ENCODE measurements at regions not wholly inside any gene's neighbourhood (a gene's known extent, or its start where the extent isn't known, plus 50 kb on each side); places are given as distances from the start of the nearest gene placed in this dataset.

DNA sequence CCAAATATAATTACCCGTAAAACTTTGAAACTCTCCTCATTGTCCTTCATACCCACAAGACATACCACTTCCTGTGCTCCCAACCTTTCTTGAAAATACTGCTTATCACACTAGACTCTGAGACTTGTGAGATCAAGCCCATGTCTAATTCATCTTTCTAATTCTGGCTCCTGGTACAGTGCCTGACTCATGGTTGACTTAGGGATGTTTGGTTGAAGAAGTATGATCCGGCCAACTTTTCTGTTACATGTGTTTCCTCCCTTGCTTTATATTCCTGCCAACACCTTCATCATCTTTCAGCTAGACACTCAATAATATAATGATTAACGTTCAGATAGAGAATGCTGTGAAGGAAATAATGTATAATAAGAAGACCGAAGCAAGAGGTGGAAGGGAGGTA, 58.2 kb downstream of the MEX3B start:
- DNase-seq (ENCODE audit: low read depth, low spot score): no peak
- in situ Hi-C loops (cut with HindIII; ENCODE audit: low pct_unique_long_range_greater_than_20kb, low sequenced_read_pairs): no loop called here

DNA sequence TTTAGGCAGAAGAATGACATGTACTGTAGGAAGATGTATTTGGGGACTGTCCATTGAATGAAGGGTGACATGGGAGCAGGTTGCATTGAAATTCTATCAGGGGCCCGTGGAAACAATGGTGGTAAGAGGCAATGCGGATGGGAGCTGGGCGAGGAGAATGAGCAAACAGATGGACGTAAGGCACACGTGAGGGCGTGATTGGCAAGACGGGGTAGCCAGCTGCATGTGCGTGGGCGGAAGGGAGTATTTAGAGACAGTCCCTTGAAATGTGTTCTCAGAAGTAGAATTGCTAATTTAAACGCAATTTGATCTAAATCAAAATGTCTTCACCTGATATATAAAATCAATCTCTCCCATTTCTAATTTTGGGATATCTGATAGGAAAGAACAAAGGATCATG, 62.3 kb downstream of the MEX3B start:
- in situ Hi-C loops (cut with HindIII; ENCODE audit: low pct_unique_long_range_greater_than_20kb, low sequenced_read_pairs): no loop called here
- no peak for DNase-seq (ENCODE audit: low read depth, low spot score)

GRCh38 chr15:81982808-81983207, 63.0 kb downstream of the MEX3B start:
- no peak for DNase-seq (ENCODE audit: low read depth, low spot score)
- in situ Hi-C loops (cut with HindIII; ENCODE audit: low pct_unique_long_range_greater_than_20kb, low sequenced_read_pairs): no loop called here

DNA sequence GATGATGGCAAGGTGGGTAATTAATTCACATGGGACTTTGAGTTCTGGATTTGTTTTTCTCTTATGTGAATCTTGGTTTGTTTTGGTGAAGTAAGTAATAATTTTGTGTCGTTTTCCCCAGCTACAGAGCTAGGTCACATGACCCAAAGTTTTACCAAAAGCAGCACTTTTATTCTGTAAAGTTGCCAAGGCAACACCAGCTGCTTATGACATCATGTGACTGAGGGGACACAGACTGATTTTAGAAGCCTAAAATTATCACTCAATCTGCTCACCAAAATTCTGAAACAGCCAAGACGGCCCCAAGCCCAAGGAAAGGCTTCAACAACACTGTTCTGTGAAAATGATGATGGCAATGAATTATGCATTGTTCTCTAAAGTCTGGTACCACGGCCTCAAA, 63.9 kb downstream of the MEX3B start:
- DNase-seq (ENCODE audit: low read depth, low spot score): no peak
- in situ Hi-C loops (cut with HindIII; ENCODE audit: low pct_unique_long_range_greater_than_20kb, low sequenced_read_pairs): no loop called here

DNA sequence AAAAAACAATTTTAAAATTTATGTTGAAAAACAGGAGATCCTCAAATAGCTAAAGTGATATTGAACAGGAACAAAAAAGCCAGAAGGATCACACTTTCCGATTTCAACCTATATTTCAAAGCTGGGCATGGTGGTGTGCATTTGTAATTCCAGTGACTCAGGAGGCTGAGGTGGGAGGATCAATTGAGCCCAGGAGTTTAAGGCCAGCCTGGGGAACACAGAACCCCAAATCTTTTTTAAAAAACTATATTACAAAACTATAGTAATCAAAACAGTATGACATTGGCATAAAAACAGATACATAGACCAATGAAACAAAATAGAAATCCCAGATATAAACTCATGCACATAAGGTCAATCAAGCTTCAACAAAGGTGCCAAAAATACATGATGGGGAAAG, 68.4 kb downstream of the MEX3B start:
- in situ Hi-C loops (cut with HindIII; ENCODE audit: low pct_unique_long_range_greater_than_20kb, low sequenced_read_pairs): no loop called here
- DNase-seq (ENCODE audit: low read depth, low spot score): no peak

DNA sequence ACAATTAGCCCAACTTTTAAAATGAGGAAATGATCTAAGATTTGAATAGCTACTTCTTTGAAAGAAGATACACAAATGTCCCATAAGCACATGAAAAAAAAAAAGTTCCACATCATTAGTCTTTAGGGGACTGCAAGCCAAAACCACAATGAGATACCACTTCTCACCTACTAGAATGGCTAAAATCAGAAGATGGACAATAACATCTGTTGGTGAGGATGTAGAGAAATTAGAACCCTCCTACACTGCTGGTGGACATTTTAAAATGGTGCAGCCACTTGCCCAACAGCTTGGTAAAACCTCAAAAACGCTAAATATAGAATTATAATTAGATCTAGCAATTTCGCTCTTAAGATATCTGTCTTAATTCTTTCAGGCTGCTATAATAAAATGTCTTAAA, 77.1 kb downstream of the MEX3B start:
- in situ Hi-C loops (cut with HindIII; ENCODE audit: low pct_unique_long_range_greater_than_20kb, low sequenced_read_pairs): no loop called here
- DNase-seq (ENCODE audit: low read depth, low spot score): no peak

DNA sequence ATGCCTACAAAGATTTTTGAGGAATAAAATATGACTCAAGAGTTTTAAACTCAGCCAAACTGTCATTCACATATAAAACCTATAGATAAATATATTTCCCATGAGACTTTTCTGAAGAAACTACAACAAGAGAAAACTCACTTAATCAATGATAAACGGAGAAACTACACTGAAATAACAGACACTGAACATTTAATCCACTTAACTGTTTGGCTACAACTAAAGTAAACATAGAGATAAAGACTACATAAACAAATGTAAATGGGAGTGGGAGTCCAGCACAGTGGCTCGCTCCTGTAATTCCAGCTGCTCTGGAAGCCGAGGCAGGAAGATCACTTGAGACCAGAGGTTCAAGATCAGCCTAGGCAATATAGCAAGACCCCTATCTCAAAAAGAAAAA, 79.2 kb downstream of the MEX3B start:
- DNase-seq (ENCODE audit: low read depth, low spot score): no peak
- in situ Hi-C loops (cut with HindIII; ENCODE audit: low pct_unique_long_range_greater_than_20kb, low sequenced_read_pairs): no loop called here

GRCh38 chr15:81962482-81962881, 83.3 kb downstream of the MEX3B start:
- in situ Hi-C loops (cut with HindIII; ENCODE audit: low pct_unique_long_range_greater_than_20kb, low sequenced_read_pairs): no loop called here

GRCh38 chr15:81959196-81959595, 86.6 kb downstream of the MEX3B start:
- DNase-seq (ENCODE audit: low read depth, low spot score): no peak
- in situ Hi-C loops (cut with HindIII; ENCODE audit: low pct_unique_long_range_greater_than_20kb, low sequenced_read_pairs): no loop called here

More at GRCh38 chr15:81962482-81962881, 83.3 kb downstream of the MEX3B start:
- DNase-seq (ENCODE audit: low read depth, low spot score): no peak

DNA sequence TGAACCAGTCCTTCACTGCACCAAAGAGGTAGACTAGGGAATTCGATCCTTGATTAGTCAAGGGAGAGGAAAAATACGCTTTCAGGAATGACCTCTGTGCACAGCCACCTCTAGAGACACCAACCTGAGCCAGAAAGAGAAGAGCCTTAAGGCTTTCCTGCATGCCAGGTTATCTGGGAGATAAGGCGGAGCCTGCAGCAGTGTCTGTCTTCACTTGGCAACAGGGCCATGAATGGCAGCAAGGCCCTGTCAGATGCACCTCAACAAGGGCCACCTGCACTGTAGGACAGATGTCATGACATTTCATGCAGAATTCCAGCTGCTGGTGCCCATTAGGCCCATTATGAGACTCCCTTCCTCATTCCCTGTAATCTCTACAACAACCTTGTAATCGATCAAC, 88.1 kb downstream of the MEX3B start:
- in situ Hi-C loops (cut with HindIII; ENCODE audit: low pct_unique_long_range_greater_than_20kb, low sequenced_read_pairs): no loop called here
- no peak for DNase-seq (ENCODE audit: low read depth, low spot score)

- DNase-seq (ENCODE audit: low read depth, low spot score): no peak
Observed at GRCh38 chr15:81955382-81956062, 90.3 kb downstream of the MEX3B start.

GRCh38 chr15:81954158-81954783, 91.5 kb downstream of the MEX3B start:
- DNase-seq (ENCODE audit: low read depth, low spot score): no peak
- in situ Hi-C loops (cut with HindIII; ENCODE audit: low pct_unique_long_range_greater_than_20kb, low sequenced_read_pairs): no loop called here

More at GRCh38 chr15:81955382-81956062, 90.3 kb downstream of the MEX3B start:
- in situ Hi-C loops (cut with HindIII; ENCODE audit: low pct_unique_long_range_greater_than_20kb, low sequenced_read_pairs): no loop called here

- no peak for DNase-seq (ENCODE audit: low read depth, low spot score)
- in situ Hi-C loops (cut with HindIII; ENCODE audit: low pct_unique_long_range_greater_than_20kb, low sequenced_read_pairs): no loop called here
Observed at GRCh38 chr15:81950841-81951414, 94.9 kb downstream of the MEX3B start.

DNA sequence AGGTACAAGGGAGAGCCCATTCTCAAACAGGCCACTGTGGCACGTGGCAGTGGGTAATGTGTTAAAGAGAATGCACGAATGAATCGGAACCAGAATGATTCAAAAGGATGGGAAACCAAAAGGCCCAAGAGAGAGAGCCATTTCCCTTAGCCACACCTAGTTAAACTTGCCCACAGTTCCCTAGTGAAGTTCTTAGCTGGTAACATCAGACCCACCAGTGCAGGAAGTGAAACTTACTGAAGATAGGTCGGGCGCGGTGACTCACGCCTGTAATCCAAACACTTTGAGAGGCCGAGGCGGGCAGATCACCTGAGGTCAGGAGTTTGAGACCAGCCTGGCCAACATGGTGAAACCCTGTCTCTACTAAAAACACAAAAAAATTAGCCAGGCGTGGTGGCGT, 97.1 kb downstream of the MEX3B start:
- DNase-seq (ENCODE audit: low read depth, low spot score): no peak
- in situ Hi-C loops (cut with HindIII; ENCODE audit: low pct_unique_long_range_greater_than_20kb, low sequenced_read_pairs): no loop called here

GRCh38 chr15:81948222-81948621, 97.6 kb downstream of the MEX3B start:
- no peak for DNase-seq (ENCODE audit: low read depth, low spot score)
- in situ Hi-C loops (cut with HindIII; ENCODE audit: low pct_unique_long_range_greater_than_20kb, low sequenced_read_pairs): no loop called here

GRCh38 chr15:81947548-81947947, 98.3 kb downstream of the MEX3B start:
- in situ Hi-C loops (cut with HindIII; ENCODE audit: low pct_unique_long_range_greater_than_20kb, low sequenced_read_pairs): no loop called here

DNA sequence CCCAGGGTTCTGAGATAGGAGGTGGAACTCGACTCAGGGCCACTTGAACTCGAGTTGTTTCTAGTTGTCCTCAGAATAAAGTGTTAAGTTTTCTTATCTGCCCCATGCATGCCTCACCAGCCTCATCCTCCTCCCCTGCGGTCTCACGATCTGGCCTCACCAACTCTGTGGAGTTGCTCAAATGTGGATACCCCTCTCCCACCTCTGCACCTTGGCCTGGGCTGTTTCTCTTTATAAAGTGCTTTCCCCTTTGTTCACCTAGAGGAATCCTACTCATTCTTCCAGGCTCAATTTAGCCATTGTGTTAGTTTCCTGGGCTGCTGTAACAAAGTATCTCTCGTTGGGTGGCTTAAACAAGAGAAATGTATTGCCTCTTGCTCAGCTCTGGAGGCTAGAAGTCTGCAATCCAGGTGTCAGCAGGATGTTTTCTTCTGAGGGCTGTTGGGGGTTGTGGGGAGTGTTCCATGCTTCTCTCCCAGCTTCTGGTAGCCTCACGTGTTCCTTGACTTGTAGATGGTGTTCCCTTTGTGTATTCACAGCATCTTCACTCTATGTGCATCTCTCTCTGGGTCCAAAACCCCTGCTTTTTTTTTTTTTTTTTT, 100.7 kb downstream of the MEX3B start:
- in situ Hi-C loops (cut with HindIII; ENCODE audit: low pct_unique_long_range_greater_than_20kb, low sequenced_read_pairs): no loop called here
- DNase-seq (ENCODE audit: low read depth, low spot score): no peak

More at GRCh38 chr15:81947548-81947947, 98.3 kb downstream of the MEX3B start:
- DNase-seq (ENCODE audit: low read depth, low spot score): no peak

GRCh38 chr15:81942655-81943195, 103.1 kb downstream of the MEX3B start:
- in situ Hi-C loops (cut with HindIII; ENCODE audit: low pct_unique_long_range_greater_than_20kb, low sequenced_read_pairs): no loop called here
- no peak for DNase-seq (ENCODE audit: low read depth, low spot score)

All from SK-MEL-5 (cell line).